Sigmoid colon (tissue), 3 donors: ENCODE measurements at regions not wholly inside any gene's neighbourhood (a gene's known extent, or its start where the extent isn't known, plus 50 kb on each side); places are given as distances from the start of the nearest gene placed in this dataset.

Experiments used
- CTCF ChIP-seq, 4 experiments: fragments of 450-650 bp in 3 of 4; fragments of 200-600 bp in 1 of 4; IDR thresholded peaks; one replicate each; pipeline ENCODE4 v1.5.1; 2016 to 2019; ENCODE audit warnings: antibody characterized with exemption in 4 of 4, mild to moderate bottlenecking in 3 of 4, moderate library complexity in 2 of 4
- POLR2A ChIP-seq, 2 donors: fragments of 450-650 bp; IDR thresholded peaks; one replicate each; pipeline ENCODE4 v1.6.1; 2016; ENCODE audit warnings: antibody characterized with exemption in 2 of 2, mild to moderate bottlenecking in 2 of 2, moderate library complexity in 2 of 2

GRCh38 chr5:72752909-72753308 is 63.6 kb upstream of the TNPO1 start:
- TF ChIP-seq CTCF (IDR thresholded peaks at IDR 0.05) (no peak), POLR2A (IDR thresholded peaks at IDR 0.05) (no peak)
